ENCODE measurements at regions not wholly inside any gene's neighbourhood (a gene's known extent, or its start where the extent isn't known, plus 50 kb on each side); places are given as distances from the start of the nearest gene placed in this dataset.

DNA sequence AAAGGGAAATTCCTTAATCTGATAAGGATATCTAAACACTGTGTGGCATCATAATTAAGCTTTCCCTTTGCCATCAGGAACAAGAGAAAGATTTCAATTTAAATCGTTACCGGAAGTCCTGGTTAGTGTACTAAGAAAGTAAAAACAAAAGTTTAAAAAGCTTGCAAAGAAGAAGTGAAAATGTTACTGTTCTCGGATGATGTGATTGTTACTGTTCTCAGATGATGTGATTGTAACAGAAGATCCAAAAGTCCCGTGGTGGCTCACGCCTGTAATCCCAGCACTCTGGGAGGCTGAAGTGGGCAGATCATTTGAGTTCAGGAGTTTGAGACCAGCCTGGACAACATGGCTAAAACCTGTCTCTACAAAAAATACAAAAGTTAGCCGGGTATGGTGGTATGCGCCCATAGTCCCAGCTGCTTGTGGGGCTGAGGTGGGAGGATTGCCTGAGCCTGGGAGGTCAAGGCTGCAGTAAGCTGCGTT is 62.5 kb downstream of the RGS12 start:
- TF ChIP-seq RARB (CRISPR knock-in tag; IDR thresholded peaks at IDR 0.05) (no peak), ARNTL (CRISPR knock-in tag; IDR thresholded peaks at IDR 0.05; ENCODE audit: borderline replicate concordance, low read depth) (no peak), SNAI2 (CRISPR knock-in tag; IDR thresholded peaks at IDR 0.05) (no peak), CSDC2 (CRISPR knock-in tag; IDR thresholded peaks at IDR 0.05) (no peak), TCF4 (CRISPR knock-in tag; IDR thresholded peaks at IDR 0.05; ENCODE audit: borderline replicate concordance) (no peak)
- TF ChIP-seq, protein P1, sequence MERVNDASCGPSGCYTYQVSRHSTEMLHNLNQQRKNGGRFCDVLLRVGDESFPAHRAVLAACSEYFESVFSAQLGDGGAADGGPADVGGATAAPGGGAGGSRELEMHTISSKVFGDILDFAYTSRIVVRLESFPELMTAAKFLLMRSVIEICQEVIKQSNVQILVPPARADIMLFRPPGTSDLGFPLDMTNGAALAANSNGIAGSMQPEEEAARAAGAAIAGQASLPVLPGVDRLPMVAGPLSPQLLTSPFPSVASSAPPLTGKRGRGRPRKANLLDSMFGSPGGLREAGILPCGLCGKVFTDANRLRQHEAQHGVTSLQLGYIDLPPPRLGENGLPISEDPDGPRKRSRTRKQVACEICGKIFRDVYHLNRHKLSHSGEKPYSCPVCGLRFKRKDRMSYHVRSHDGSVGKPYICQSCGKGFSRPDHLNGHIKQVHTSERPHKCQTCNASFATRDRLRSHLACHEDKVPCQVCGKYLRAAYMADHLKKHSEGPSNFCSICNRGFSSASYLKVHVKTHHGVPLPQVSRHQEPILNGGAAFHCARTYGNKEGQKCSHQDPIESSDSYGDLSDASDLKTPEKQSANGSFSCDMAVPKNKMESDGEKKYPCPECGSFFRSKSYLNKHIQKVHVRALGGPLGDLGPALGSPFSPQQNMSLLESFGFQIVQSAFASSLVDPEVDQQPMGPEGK (CRISPR knock-in tag; IDR thresholded peaks at IDR 0.05; ENCODE audit: borderline replicate concordance) = no peak
- TF ChIP-seq, protein P2, sequence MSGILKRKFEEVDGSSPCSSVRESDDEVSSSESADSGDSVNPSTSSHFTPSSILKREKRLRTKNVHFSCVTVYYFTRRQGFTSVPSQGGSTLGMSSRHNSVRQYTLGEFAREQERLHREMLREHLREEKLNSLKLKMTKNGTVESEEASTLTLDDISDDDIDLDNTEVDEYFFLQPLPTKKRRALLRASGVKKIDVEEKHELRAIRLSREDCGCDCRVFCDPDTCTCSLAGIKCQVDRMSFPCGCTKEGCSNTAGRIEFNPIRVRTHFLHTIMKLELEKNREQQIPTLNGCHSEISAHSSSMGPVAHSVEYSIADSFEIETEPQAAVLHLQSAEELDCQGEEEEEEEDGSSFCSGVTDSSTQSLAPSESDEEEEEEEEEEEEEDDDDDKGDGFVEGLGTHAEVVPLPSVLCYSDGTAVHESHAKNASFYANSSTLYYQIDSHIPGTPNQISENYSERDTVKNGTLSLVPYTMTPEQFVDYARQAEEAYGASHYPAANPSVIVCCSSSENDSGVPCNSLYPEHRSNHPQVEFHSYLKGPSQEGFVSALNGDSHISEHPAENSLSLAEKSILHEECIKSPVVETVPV (CRISPR knock-in tag; IDR thresholded peaks at IDR 0.05) = no peak
